A673 (cell line): ENCODE measurements at regions not wholly inside any gene's neighbourhood (a gene's known extent, or its start where the extent isn't known, plus 50 kb on each side); places are given as distances from the start of the nearest gene placed in this dataset.

ENCODE experiments used
- BruUV-seq: library from RNA; stranded (reverse); fragments of 400-500 nt; replicated peaks from 2 replicates; lab custom pipeline; 2021; lab: Mats Ljungman, UMichigan
- CTCF ChIA-PET: fragments of 300-600 bp; sonication (Branson Sonifier 250); formaldehyde crosslinking; loops from one replicate; lab custom pipeline; 2022; ENCODE audit warnings: antibody characterized with exemption; lab: Charles Lee
- POLR2A ChIA-PET: fragments of 300-600 bp; sonication (Branson Sonifier 250); formaldehyde crosslinking; loops from one replicate; lab custom pipeline; 2022; ENCODE audit warnings: antibody characterized with exemption; ENCODE audit not compliant: low non-redundant PET; lab: Charles Lee
- DNase-seq: peaks from one replicate; pipeline ENCODE4 v3.0.0-alpha.2; 2015; ENCODE audit warnings: low spot score
- H3K27ac ChIP-seq: fragments of 200-600 bp; sonication (generic); 2 replicates; pipeline ENCODE4 v1.5.1; 2016; ENCODE audit warnings: mixed run types, low read depth, mild to moderate bottlenecking, mixed read lengths, antibody characterized with exemption, low read length; ENCODE audit not compliant: poor library complexity, severe bottlenecking
- H3K27me3 ChIP-seq: fragments of 200-600 bp; sonication (generic); replicated peaks from 2 replicates; pipeline ENCODE4 v1.6.1; 2017; ENCODE audit warnings: mixed run types, low read depth, mild to moderate bottlenecking, mixed read lengths, antibody characterized with exemption, low read length; ENCODE audit not compliant: insufficient read depth, poor library complexity
- H3K36me3 ChIP-seq: fragments of 200-600 bp; sonication (generic); 2 replicates; pipeline ENCODE4 v1.6.1; 2016; ENCODE audit warnings: mixed run types, mild to moderate bottlenecking, mixed read lengths, antibody characterized with exemption, low read length; ENCODE audit not compliant: insufficient read depth, poor library complexity, severe bottlenecking
- H3K4me1 ChIP-seq: fragments of 200-600 bp; sonication (generic); 2 replicates; pipeline ENCODE4 v1.6.1; 2017; ENCODE audit warnings: mixed run types, mild to moderate bottlenecking, mixed read lengths, antibody characterized with exemption, low read length; ENCODE audit not compliant: insufficient read depth, poor library complexity, severe bottlenecking
- H3K4me3 ChIP-seq: fragments of 200-600 bp; sonication (generic); 2 replicates; pipeline ENCODE4 v1.5.1; 2016; ENCODE audit warnings: low read depth, mixed run types, mild to moderate bottlenecking, mixed read lengths, low read length; ENCODE audit not compliant: poor library complexity, severe bottlenecking
- H3K9me3 ChIP-seq: fragments of 200-600 bp; sonication (generic); 2 replicates; pipeline ENCODE4 v1.6.1; 2016; ENCODE audit warnings: mixed run types, low read depth, mild to moderate bottlenecking, mixed read lengths, antibody characterized with exemption, low read length; ENCODE audit not compliant: poor library complexity, severe bottlenecking
- CTCF ChIP-seq: fragments of 300-800, 200-600 bp; sonication (generic); conservative IDR thresholded peaks from 2 replicates; pipeline ENCODE4 v1.5.1; 2017; ENCODE audit warnings: low read depth, mild to moderate bottlenecking, antibody characterized with exemption, low read length, moderate library complexity, mixed read lengths
- EZH2 ChIP-seq: fragments of 200-600 bp; sonication (generic); IDR thresholded peaks from 2 replicates; pipeline ENCODE4 v1.6.1; 2017; ENCODE audit warnings: borderline replicate concordance, low read depth, mild to moderate bottlenecking, mixed read lengths, antibody characterized with exemption, low read length; ENCODE audit not compliant: poor library complexity, severe bottlenecking
- intact Hi-C: fragments of 100-400 bp; cut with micrococcal nuclease; formaldehyde crosslinking; loops from one replicate; pipeline ENCODE4 v1.10.0; 2022; ENCODE audit not compliant: unreplicated experiment

- ChIA-PET POLR2A (no interaction called here), CTCF (no interaction called here)
- H3K27ac ChIP-seq, result no peak overlapping the region
- no TSS peak for BruUV-seq
- no peak overlapping the region for H3K4me3 ChIP-seq
- no peak for DNase-seq
- no peaks in the 10 kb centered on the region for H3K4me1 ChIP-seq
- no peaks in the 10 kb centered on the region for H3K9me3 ChIP-seq
- H3K36me3 ChIP-seq, result no peaks in the 10 kb centered on the region
- H3K27me3 ChIP-seq, result no peaks in the 10 kb centered on the region
- intact Hi-C loops, result no loop called here
- TF ChIP-seq EZH2 (no peak), CTCF (no peak)
These were observed 278.2 kb downstream of the BCL11B start for GRCh38 chr14:98993818-98994217.

- ChIA-PET POLR2A (no interaction called here), CTCF (no interaction called here)
- no peak overlapping the region for H3K4me3 ChIP-seq
- H3K9me3 ChIP-seq, result no peaks in the 10 kb centered on the region
- TF ChIP-seq CTCF (no peak), EZH2 (no peak)
- H3K27ac ChIP-seq, result no peak overlapping the region
- BruUV-seq, result no TSS peak
- H3K27me3 ChIP-seq, result no peaks in the 10 kb centered on the region
- intact Hi-C loops, result no loop called here
- DNase-seq, result no peak
- H3K36me3 ChIP-seq, result no peaks in the 10 kb centered on the region
- no peaks in the 10 kb centered on the region for H3K4me1 ChIP-seq
These were observed 277.4 kb downstream of the BCL11B start for GRCh38 chr14:98994561-98994960.

- BruUV-seq, result no TSS peak
- no peaks in the 10 kb centered on the region for H3K27me3 ChIP-seq
- no peaks in the 10 kb centered on the region for H3K9me3 ChIP-seq
- ChIA-PET CTCF (no interaction called here), POLR2A (no interaction called here)
- H3K4me1 ChIP-seq, result no peaks in the 10 kb centered on the region
- no peaks in the 10 kb centered on the region for H3K36me3 ChIP-seq
- no peak overlapping the region for H3K27ac ChIP-seq
- TF ChIP-seq EZH2 (no peak), CTCF (no peak)
- intact Hi-C loops, result no loop called here
- no peak overlapping the region for H3K4me3 ChIP-seq
- no peak for DNase-seq
These were observed 274.3 kb downstream of the BCL11B start for GRCh38 chr14:98997526-98998205.
